GM18498 (cell line): ENCODE measurements at regions not wholly inside any gene's neighbourhood (a gene's known extent, or its start where the extent isn't known, plus 50 kb on each side); places are given as distances from the start of the nearest gene placed in this dataset.
"Not testable (repeated sequence)": the region's sequence is repeated elsewhere in the genome, so short reads cannot be mapped to it uniquely, and the experiment has no call there.

Experiments used
- ATAC-seq: cut with Tn5 transposase; IDR thresholded peaks from one replicate; pipeline ENCODE4 v1.9.1; 2021; ENCODE audit warnings: mild to moderate bottlenecking, moderate library complexity; ENCODE audit not compliant: unreplicated experiment

GRCh38 chr5:165405340-165405739, 1899.9 kb downstream of the MAT2B start:
- ATAC-seq = no peak

GRCh38 chr5:165407352-165407751, 1901.9 kb downstream of the MAT2B start:
- ATAC-seq = no peak

GRCh38 chr5:165410476-165410875, 1905.1 kb downstream of the MAT2B start:
- ATAC-seq = no peak

DNA sequence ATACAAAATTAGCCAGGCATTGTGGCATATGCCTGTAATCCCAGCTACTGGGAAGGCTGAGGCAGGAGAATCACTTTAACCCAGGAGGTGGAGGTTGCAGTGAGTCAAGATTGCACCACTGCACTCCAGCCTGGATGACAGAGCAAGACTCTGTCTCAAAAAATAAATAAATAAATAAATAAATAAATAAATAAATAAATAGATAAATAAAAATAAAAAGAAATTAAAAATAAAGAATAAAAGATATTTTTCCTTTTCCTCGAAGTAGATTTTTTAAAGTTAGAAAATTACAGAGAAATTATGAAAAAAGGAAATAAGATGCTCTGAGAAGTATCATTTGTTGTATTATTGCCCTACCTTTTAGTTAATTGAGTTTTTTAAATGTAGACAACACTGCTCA, 1906.1 kb downstream of the MAT2B start:
- not testable (repeated sequence) for ATAC-seq

DNA sequence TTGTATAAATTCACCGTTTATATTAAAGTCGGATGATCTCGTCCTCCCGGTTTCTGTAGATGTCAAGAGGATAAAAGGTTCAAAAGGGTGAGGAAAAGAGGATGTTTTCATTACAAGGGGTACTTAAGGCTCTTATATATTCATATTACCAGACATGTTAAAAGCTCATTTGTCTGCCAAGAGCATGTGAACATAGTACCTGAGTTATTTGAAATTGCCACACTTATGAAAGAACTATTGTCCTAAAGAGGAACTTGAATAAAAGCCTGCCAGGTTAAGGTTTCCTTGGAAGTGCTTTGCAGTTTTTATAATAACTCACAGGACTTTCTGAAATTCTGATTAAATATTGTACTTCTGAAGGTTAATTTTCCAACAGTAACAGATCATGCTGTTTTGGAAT, 1915.1 kb downstream of the MAT2B start:
- no peak for ATAC-seq

DNA sequence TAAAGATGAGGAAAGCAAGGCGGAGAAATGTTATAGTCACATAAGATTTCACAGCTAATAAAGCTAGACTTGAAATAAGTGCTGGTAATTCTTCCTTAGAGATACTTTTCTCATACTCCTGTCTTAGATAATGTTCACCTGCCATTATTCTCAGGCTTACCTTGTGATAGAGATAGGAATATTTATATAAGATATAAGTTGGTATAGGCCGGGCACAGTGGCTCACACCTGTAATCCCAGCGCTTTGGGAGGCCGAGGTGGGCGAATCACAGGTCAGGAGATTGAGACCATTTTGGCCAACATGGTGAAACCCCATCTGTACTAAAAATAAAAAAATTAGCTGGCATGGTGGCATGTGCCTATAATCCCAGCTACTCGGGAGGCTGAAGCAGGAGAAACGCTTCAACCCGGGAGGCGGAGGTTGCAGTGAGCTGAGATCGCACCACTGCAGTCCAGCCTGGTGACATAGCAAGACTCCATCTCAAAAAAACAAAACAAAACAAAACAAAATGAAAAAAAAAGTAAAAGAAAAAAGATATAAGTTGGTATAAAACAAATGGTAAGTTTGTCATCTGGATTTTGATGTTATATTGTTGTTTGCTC, 1918.4 kb downstream of the MAT2B start:
- ATAC-seq = no peak

- no peak for ATAC-seq
These were observed 1920.2 kb downstream of the MAT2B start for GRCh38 chr5:165425594-165425993.

- ATAC-seq = no peak
These were observed 1943.3 kb downstream of the MAT2B start for GRCh38 chr5:165448753-165449152.

GRCh38 chr5:165457859-165458481, 1952.6 kb downstream of the MAT2B start:
- no peak for ATAC-seq

GRCh38 chr5:165459232-165459631, 1953.8 kb downstream of the MAT2B start:
- ATAC-seq = no peak

DNA sequence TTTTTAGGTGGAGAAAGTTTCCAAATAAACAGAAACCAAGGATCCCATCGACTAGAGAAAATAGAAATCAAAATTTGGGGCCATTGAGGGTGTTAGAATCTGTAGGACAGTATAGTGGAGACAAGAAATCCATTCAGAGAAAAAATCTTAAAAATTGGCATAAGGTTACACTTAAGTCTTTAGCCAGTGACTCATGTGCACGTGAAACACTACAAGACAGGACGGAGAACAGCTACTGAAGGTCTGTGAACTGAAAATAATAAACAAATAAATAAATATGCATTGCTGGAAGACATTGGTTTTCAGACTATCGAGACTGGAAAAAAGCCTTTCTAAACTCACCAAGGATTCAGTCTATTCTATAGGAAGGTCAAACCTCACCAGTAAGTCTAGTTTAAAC, 1955.5 kb downstream of the MAT2B start:
- no peak for ATAC-seq

DNA sequence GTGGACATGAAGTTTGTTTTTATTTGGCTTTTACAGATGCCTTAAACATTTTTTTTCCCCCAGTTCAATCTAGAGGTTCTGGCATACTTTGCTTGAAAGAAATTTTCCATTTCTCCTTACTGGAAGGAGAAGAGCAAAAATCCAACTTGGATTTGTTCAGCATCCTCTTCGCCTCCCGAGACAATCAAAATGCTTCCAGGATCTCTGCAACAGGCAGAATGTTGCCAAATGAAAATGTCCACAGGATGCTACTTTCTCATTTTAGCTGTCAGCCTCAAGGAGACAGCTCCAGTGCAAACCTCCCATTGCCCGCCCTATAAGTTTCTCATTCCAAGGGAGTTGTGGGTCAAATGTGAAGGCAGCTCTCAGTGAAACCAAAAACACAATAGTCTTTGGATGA, 1972.1 kb downstream of the MAT2B start:
- no peak for ATAC-seq

DNA sequence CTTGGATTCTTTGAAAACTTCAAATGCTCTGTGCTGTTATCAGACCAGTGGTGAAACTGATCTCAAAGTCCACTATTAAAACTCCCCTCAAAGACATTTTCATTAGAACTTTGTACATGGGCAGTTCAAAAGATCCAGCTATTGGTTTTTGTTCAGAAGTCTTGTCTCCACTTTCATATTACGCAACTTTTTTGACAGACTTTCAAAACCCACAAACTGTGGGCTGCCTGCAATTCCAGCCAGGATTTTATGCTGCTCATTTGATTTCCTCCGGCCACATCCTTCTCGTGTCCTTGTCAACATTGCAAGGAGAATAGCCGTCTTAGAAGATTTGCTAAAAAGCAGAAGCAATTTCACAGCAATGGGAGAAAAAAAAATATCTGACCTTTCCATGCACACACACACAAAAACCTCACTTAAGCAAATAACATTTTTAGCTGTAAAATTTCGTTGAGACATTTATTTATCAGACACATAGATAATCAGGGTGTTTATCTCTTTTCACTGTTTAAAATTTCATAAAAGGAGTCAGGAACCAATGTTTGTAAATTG, 1990.5 kb downstream of the MAT2B start:
- ATAC-seq = no peak

GRCh38 chr5:165497707-165498106, 1992.3 kb downstream of the MAT2B start:
- ATAC-seq = no peak

DNA sequence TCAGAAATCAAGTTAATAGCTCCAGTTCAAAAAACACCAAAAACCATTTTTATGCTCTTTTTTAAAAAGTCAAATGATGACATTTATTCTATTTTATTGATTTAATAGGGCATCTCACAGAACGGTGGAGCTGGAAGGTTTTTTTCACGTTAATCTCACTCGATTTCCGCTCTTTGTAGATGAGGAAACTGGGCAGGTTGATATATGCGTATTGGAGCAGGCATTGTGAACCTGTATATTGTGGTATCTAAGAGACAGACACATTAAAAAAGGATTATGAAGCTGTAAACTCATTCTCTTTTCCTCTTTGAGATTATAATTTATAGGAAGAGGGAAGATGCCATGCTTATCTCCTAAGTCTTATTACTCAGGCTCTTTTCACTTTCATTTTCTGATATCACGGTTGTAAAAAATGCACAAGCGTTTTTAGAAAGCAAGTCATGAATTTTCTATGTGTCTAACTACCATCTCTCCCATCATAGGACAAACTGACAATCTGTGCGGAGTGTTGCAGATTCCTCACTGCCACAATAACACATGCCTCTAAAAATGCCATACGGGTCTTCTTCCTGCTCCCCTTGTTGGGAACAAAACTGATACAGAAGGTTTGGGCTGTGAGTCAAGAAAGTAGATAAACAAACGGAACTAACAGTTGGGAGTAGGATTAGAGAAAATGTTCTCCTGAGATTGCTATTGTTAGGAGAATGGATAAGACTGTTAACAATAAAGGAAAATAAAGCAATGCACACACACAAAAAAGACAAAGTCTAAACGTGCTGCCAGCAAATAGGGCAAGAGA, 1997.7 kb downstream of the MAT2B start:
- ATAC-seq = no peak

GRCh38 chr5:165504674-165505073, 1999.3 kb downstream of the MAT2B start:
- ATAC-seq = no peak

DNA sequence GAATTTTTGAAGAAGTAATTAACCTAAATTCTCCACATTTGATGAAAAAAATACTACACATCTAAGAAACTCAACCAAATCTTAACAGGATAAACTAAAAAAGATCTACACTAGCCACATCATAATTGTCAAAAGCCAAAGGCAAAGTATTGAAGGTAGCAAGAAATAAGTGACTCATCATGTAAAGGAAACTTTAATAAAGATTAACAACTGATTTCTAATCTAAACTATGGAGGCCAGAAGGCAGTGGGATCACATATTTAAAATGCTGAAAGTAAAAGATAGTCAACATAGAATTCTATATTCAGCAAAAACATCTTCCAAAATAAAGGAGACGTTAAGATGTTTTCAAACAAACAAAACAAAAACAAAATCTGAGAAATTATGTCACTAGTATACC, 2002.9 kb downstream of the MAT2B start:
- no peak for ATAC-seq

GRCh38 chr5:165508861-165509260, 2003.4 kb downstream of the MAT2B start:
- ATAC-seq = no peak

GRCh38 chr5:165521816-165522610, 2016.6 kb downstream of the MAT2B start:
- no peak for ATAC-seq

DNA sequence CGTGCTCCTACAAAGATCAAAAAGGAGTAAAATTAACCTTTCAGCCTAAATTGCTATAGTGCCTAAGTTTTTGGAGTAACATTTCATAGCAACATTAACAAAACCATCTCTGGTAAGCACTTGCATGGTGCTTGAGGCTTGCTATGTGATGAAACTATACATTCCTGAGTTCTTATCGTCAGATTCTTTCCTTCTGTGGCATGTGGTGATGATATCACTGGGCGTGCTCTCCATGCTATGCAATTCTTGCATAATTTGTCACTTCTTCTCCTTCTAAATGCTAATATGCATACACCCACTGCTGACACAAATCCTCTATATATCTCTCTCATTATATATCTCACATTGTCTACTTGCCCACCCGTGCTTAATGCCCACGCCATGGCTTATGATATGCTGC, 2019.9 kb downstream of the MAT2B start:
- no peak for ATAC-seq

DNA sequence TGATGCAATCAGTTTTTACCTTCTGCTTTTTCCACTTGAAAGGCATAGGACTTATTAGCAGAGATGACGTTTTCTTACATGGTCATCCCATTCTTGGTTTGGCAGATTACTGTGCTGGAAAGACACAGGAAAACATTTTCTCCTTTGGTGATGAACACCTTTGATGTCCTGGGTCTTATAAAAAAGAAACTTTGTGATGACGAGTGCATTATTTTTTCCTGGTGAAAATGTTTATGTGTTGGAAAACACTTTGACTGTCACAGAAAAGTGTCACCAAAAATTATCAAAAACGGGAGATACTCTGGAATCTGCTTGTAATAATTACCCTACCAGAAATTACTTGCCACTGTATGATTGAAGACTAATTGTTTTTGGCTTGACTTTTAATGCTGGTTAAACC, 2020.9 kb downstream of the MAT2B start:
- ATAC-seq = no peak
